Choroid plexus epithelial cell (primary cell): ENCODE measurements at regions not wholly inside any gene's neighbourhood (a gene's known extent, or its start where the extent isn't known, plus 50 kb on each side); places are given as distances from the start of the nearest gene placed in this dataset.

Source experiments
- DNase-seq: peaks from one replicate; pipeline ENCODE4 v3.0.0-alpha.2; 2010; ENCODE audit warnings: low read depth
- H3K4me3 ChIP-seq: 2 replicates; pipeline ENCODE4 v1.5.1; 2011; ENCODE audit warnings: low read depth, mild to moderate bottlenecking, control low read depth, low read length, moderate library complexity
- CTCF ChIP-seq: conservative IDR thresholded peaks from 2 replicates; pipeline ENCODE4 v1.5.1; 2011; ENCODE audit warnings: low read depth, mild to moderate bottlenecking, control low read depth, inconsistent platforms, low read length, moderate library complexity

GRCh38 chr1:195529881-195530280 is 1078.4 kb downstream of the KCNT2 start:
- H3K4me3 ChIP-seq = no peak overlapping the region
- no peak for TF ChIP-seq CTCF
- DNase-seq = no peak

DNA sequence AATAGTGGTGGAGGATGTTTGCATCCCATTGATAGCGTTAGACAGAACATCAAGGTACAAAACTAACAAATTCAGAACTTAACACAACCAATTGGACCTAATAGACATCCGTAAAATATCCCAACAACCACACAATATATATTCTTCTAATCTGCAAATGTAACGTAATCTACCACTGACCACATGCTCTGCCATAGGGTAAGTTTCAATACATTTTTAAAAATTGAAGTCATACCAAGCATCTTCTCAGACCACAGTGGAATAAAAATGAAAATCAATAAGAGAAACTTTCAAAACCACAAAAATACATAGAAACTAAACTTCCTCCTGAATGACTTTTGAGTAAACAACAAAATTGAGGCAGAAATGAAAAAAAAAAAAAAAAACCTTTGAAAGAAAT is 1087.5 kb downstream of the KCNT2 start:
- H3K4me3 ChIP-seq = no peak overlapping the region
- no peak for DNase-seq
- no peak for TF ChIP-seq CTCF

DNA sequence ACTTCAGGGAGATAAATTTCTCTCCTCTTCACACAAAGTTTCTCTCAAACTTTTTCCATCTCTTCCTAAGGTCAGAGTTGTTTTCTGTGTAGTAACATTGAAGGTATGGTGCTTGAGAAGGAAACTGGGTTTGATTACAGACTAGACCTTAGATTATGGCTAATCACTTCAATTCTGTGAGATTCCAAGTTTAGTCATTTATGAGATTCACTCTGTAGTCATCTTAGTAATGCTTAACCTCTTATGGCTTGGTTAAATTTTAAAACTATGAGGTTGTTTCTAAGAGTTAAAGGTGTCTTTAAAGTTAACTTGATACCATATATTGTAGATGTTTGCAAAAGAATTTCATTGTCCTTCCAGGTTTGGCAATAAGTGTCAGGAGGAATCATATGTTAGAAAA is 1092.2 kb downstream of the KCNT2 start:
- no peak for TF ChIP-seq CTCF
- H3K4me3 ChIP-seq = no peak overlapping the region
- no peak for DNase-seq

DNA sequence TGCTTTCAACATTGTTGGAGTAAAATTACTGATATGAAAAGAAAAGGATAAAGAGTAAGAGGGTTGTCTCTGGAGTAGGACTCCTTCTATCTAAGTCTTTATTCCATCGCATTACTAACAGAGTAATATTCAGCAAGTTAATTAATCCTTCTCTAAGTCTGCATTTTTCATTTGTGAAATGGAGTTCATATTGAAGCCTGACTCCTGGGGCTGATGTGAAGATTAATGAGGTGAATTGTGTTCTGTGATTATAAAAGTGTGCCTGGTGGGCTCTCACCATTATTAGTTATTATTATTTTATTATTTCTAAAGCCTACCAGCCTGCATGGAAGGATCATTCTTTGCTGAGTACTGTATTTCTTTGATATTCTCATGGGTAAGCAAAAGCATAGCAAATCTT is 1096.7 kb downstream of the KCNT2 start:
- TF ChIP-seq CTCF = no peak
- H3K4me3 ChIP-seq = no peak overlapping the region
- no peak for DNase-seq

GRCh38 chr1:195501118-195501517 is 1107.1 kb downstream of the KCNT2 start:
- H3K4me3 ChIP-seq = no peak overlapping the region
- no peak for TF ChIP-seq CTCF
- no peak for DNase-seq

- no peak for TF ChIP-seq CTCF
- DNase-seq = no peak
- H3K4me3 ChIP-seq = no peak overlapping the region
Observed at GRCh38 chr1:195495720-195496635, 1112.3 kb downstream of the KCNT2 start.

DNA sequence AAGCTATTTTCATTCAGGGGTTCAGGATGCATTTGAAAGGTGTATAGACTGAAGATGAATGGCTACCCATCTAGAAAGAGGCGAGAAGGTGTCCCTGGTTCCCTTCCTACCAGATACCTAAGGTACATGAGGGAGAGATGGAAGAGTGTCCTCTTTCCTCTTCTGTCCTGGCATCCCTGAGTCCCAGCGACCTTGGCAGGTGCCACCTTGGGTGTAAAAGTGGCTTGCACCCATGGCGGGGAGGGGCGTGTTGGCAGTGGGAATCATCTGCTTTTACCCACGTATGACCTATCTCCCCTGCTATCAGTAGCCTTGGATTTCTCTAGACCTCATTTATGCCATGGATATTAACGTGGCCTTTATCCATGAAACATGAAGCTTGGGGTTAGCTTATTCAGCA is 1126.1 kb downstream of the KCNT2 start:
- TF ChIP-seq CTCF = no peak
- H3K4me3 ChIP-seq = no peak overlapping the region
- no peak for DNase-seq
